Neutrophil (primary cell): ENCODE measurements at regions not wholly inside any gene's neighbourhood (a gene's known extent, or its start where the extent isn't known, plus 50 kb on each side); places are given as distances from the start of the nearest gene placed in this dataset.

Experiments used
- H3K27ac ChIP-seq: fragments of 200-600 bp; sonication (generic); 2 replicates; pipeline ENCODE4 v1.5.1; 2016; ENCODE audit warnings: mild to moderate bottlenecking, moderate library complexity
- H3K27me3 ChIP-seq: fragments of 200-600 bp; sonication (generic); 2 replicates; pipeline ENCODE4 v1.6.0; 2016; ENCODE audit warnings: mild to moderate bottlenecking
- H3K36me3 ChIP-seq: fragments of 200-600 bp; sonication (generic); 2 replicates; pipeline ENCODE4 v1.5.1; 2017
- H3K4me1 ChIP-seq, 2 experiments: fragments of 200-600 bp in 1 of 2; sonication (generic) in 1 of 2; 1 replicate in 1 of 2; 2 replicates in 1 of 2; pipeline versions ENCODE4 v1.5.1 to v1.6.1; 2013 to 2016; ENCODE audit warnings: low read depth in 1 of 2, low read length in 1 of 2, mild to moderate bottlenecking in 1 of 2, moderate library complexity in 1 of 2; ENCODE audit not compliant: control insufficient read depth in 1 of 2, insufficient read depth in 1 of 2
- H3K4me3 ChIP-seq, 2 experiments: fragments of 200-600 bp in 1 of 2; sonication (generic) in 1 of 2; 1 replicate in 1 of 2; 2 replicates in 1 of 2; pipeline ENCODE4 v1.5.1; 2013 to 2016; ENCODE audit warnings: low read depth in 1 of 2, low read length in 1 of 2, mild to moderate bottlenecking in 1 of 2, moderate library complexity in 1 of 2
- H3K9me3 ChIP-seq: fragments of 200-600 bp; sonication (generic); 2 replicates; pipeline ENCODE4 v1.5.1; 2016
- CTCF ChIP-seq: fragments of 200-600 bp; sonication (generic); IDR thresholded peaks from 2 replicates; pipeline ENCODE4 v1.5.1; 2016; ENCODE audit warnings: antibody characterized with exemption

- no peaks in the 10 kb centered on the region for H3K27me3 ChIP-seq
- H3K36me3 ChIP-seq, result no peaks in the 10 kb centered on the region
- no peaks in the 10 kb centered on the region for H3K4me1 ChIP-seq
- TF ChIP-seq CTCF, result no peak
- no peaks in the 10 kb centered on the region for H3K9me3 ChIP-seq
- H3K27ac ChIP-seq, result no peak overlapping the region
- H3K4me3 ChIP-seq, result no peak overlapping the region
Observed at GRCh38 chr12:92197815-92198214, 52.2 kb upstream of the BTG1 start.

GRCh38 chr12:92196368-92196767, 50.7 kb upstream of the BTG1 start:
- Histone ChIP-seq H3K27ac (no peak overlapping the region), H3K36me3 (no peaks in the 10 kb centered on the region), H3K27me3 (peaks cover 4% of the 10 kb centered on the region), H3K4me3 (no peak overlapping the region), H3K9me3 (no peaks in the 10 kb centered on the region), H3K4me1 (no peaks in the 10 kb centered on the region)
- TF ChIP-seq CTCF, result no peak
